Bronchial epithelial cell (primary cell): ENCODE measurements at regions not wholly inside any gene's neighbourhood (a gene's known extent, or its start where the extent isn't known, plus 50 kb on each side); places are given as distances from the start of the nearest gene placed in this dataset.

Experiments
- DNase-seq: peaks from one replicate; pipeline ENCODE4 v3.0.0-alpha.2; 2010; ENCODE audit warnings: low read depth
- FAIRE-seq: peaks from 2 replicates; lab custom pipeline; 2011; peaks lifted over from hg19 to GRCh38; lab: Jason Lieb, UNC
- H3K27me3 ChIP-seq: 2 replicates; pipeline ENCODE4 v1.5.1; 2011; ENCODE audit warnings: low read length; ENCODE audit not compliant: control insufficient read depth, insufficient read depth
- H3K36me3 ChIP-seq: 2 replicates; pipeline ENCODE4 v1.5.1; 2011; ENCODE audit warnings: low read length; ENCODE audit not compliant: control insufficient read depth, insufficient read depth
- H3K4me3 ChIP-seq: 2 replicates; pipeline ENCODE4 v1.5.1; 2011; ENCODE audit warnings: mild to moderate bottlenecking, low read depth, low read length, control low read depth
- TF ChIP-seq, protein P1 (sequence below): IDR thresholded peaks from 2 replicates; pipeline ENCODE4 v1.5.1; 2011; ENCODE audit warnings: mild to moderate bottlenecking, moderate library complexity, low read length, control low read depth, inconsistent platforms; ENCODE audit not compliant: insufficient read depth, severe bottlenecking

GRCh38 chr6:164523087-164523654 is 786.2 kb downstream of the C6orf118 start:
- no peak overlapping the region for H3K4me3 ChIP-seq
- TF ChIP-seq, protein P1, sequence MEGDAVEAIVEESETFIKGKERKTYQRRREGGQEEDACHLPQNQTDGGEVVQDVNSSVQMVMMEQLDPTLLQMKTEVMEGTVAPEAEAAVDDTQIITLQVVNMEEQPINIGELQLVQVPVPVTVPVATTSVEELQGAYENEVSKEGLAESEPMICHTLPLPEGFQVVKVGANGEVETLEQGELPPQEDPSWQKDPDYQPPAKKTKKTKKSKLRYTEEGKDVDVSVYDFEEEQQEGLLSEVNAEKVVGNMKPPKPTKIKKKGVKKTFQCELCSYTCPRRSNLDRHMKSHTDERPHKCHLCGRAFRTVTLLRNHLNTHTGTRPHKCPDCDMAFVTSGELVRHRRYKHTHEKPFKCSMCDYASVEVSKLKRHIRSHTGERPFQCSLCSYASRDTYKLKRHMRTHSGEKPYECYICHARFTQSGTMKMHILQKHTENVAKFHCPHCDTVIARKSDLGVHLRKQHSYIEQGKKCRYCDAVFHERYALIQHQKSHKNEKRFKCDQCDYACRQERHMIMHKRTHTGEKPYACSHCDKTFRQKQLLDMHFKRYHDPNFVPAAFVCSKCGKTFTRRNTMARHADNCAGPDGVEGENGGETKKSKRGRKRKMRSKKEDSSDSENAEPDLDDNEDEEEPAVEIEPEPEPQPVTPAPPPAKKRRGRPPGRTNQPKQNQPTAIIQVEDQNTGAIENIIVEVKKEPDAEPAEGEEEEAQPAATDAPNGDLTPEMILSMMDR = no peak
- H3K27me3 ChIP-seq = no peaks in the 10 kb centered on the region
- DNase-seq (no peak), FAIRE-seq (no peak)
- H3K36me3 ChIP-seq = no peaks in the 10 kb centered on the region

DNA sequence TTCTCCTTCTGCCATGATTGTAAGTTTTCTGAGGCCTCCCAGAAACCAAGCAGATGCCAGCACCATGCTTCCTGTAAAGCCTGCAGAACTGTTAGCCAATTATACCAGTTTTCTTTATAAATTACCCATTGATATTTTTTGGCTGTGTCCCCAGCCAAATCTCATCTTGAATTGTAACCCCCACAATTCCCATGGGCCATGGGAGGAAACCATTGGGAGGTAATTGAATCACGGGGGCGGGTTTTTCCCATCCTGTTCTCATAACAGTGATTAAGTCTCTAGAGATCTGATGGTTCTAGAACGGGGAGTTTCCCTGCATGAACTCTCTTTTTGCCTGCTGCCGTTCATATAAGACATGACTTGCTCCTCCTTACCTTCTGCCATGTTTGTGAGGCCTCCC is 788.5 kb downstream of the C6orf118 start:
- no peaks in the 10 kb centered on the region for H3K36me3 ChIP-seq
- FAIRE-seq = no peak
- H3K4me3 ChIP-seq = no peak overlapping the region
- H3K27me3 ChIP-seq = no peaks in the 10 kb centered on the region
- no peak for DNase-seq
- TF ChIP-seq, protein P1 = no peak

DNA sequence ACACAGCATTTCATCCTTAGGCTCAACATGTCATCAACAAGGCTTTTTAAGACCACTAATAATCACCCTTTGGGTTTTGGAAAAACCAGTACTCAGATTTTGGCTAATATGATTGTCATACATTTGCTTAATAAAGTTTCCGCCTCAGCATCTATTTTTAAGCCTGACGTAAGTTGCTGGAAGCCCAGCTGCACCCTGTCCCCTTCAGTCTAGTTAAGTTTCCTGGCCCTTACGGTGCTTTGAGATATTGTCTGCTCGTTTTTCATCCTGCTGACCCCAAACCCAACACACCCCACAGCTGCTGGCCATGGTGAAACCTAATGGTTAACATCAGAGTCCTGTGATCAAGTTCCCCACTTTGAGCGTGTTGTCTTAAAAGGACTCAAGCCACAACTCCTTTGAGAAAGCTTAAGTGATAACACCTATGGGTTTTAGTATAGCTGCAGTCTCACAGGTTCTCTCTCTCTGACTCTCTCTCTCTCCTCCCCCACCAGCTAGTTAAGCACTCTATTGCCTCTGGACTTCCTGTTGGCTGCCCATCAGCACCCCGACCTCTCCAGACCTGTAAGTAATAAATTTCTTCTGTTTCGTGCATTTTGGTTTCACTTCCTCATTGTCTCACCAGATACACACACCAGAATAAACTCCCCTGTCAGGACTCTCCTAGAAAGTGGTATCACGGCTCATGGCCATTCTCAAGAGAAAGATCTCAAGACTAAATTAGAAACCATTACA is 802.0 kb downstream of the C6orf118 start:
- Histone ChIP-seq H3K36me3 (no peaks in the 10 kb centered on the region), H3K27me3 (no peaks in the 10 kb centered on the region), H3K4me3 (no peak overlapping the region)
- FAIRE-seq (no peak), DNase-seq (no peak)
- TF ChIP-seq, protein P1 = no peak

- Histone ChIP-seq H3K27me3 (no peaks in the 10 kb centered on the region), H3K4me3 (no peak overlapping the region), H3K36me3 (no peaks in the 10 kb centered on the region)
- FAIRE-seq (no peak), DNase-seq (no peak)
- TF ChIP-seq, protein P1 = no peak
Measured at GRCh38 chr6:164505425-164505824, 804.0 kb downstream of the C6orf118 start.

DNA sequence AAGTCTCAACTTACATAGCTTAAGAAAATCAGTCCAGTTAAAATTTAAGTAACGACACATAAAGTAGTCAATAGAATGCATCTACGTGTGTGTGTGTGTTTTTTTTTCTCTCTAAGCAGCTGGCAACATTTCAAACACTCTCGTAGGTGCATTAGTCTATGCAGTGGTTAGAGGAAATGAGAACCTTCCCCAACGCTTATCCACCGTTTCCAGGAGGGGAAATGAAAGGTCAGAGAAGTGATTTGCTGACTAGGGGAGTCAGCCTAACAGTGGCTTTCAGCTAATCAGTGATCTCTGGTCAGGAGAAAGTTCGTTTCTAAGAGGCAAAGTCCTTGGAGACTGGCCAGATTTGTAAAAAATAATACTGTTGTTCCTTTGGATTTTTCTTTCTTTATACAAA is 806.6 kb downstream of the C6orf118 start:
- Histone ChIP-seq H3K36me3 (no peaks in the 10 kb centered on the region), H3K27me3 (no peaks in the 10 kb centered on the region), H3K4me3 (no peak overlapping the region)
- TF ChIP-seq, protein P1 = no peak
- FAIRE-seq = no peak
- no peak for DNase-seq
